GM23338 (cell line): ENCODE measurements at regions not wholly inside any gene's neighbourhood (a gene's known extent, or its start where the extent isn't known, plus 50 kb on each side); places are given as distances from the start of the nearest gene placed in this dataset.

Experiments used
- ATAC-seq: fragments of 200-7000 bp; cut with Tn5 transposase; 3 replicates; pipeline ENCODE4 v1.9.1; 2020
- DNase-seq: peaks from one replicate; pipeline ENCODE4 v3.0.0-alpha.2; 2015; ENCODE audit warnings: low spot score
- H2AFZ ChIP-seq: fragments of 200-600 bp; sonication (generic); 2 replicates; pipeline ENCODE4 v1.8.0; 2016; ENCODE audit warnings: antibody characterized with exemption, mild to moderate bottlenecking, moderate library complexity
- H3F3A ChIP-seq: fragments of 200-600 bp; sonication (generic); replicated peaks from 2 replicates; pipeline ENCODE4 v1.8.0; 2017; ENCODE audit warnings: antibody characterized with exemption, mixed run types, low read depth
- H3K27ac ChIP-seq: fragments of 200-600 bp; sonication (generic); 2 replicates; pipeline ENCODE4 v1.6.1; 2016; ENCODE audit warnings: low read depth
- H3K27me3 ChIP-seq: fragments of 200-600 bp; sonication (generic); 2 replicates; pipeline ENCODE4 v1.8.0; 2016; ENCODE audit warnings: mild to moderate bottlenecking, mixed run types, moderate library complexity; ENCODE audit not compliant: insufficient read depth
- H3K36me3 ChIP-seq: fragments of 200-600 bp; sonication (generic); 2 replicates; pipeline ENCODE4 v1.8.0; 2016; ENCODE audit warnings: mild to moderate bottlenecking; ENCODE audit not compliant: insufficient read depth
- H3K4me1 ChIP-seq: fragments of 200-600 bp; sonication (generic); 2 replicates; pipeline ENCODE4 v1.8.0; 2016; ENCODE audit warnings: mild to moderate bottlenecking, moderate library complexity; ENCODE audit not compliant: insufficient read depth
- H3K4me2 ChIP-seq: fragments of 200-600 bp; sonication (generic); 2 replicates; pipeline ENCODE4 v1.7.1; 2017; ENCODE audit warnings: mixed run types
- H3K4me3 ChIP-seq: fragments of 200-600 bp; sonication (generic); 2 replicates; pipeline ENCODE4 v1.6.1; 2016; ENCODE audit warnings: mixed run types
- H3K79me2 ChIP-seq: fragments of 200-600 bp; sonication (generic); replicated peaks from 2 replicates; pipeline ENCODE4 v1.8.0; 2017; ENCODE audit warnings: mild to moderate bottlenecking; ENCODE audit not compliant: insufficient read depth
- H3K9me2 ChIP-seq: fragments of 200-600 bp; sonication (generic); 2 replicates; pipeline ENCODE4 v1.8.0; 2017; ENCODE audit not compliant: insufficient read depth
- H4K20me1 ChIP-seq: fragments of 200-600 bp; sonication (generic); replicated peaks from 2 replicates; pipeline ENCODE4 v1.8.0; 2017; ENCODE audit warnings: mild to moderate bottlenecking; ENCODE audit not compliant: insufficient read depth
- H3K27ac Mint-ChIP-seq: 2 replicates; pipeline ENCODE4 v1.8.0; 2020; ENCODE audit warnings: inconsistent platforms, mild to moderate bottlenecking, moderate library complexity, mixed read lengths
- H3K27me3 Mint-ChIP-seq: 3 replicates; pipeline ENCODE4 v1.8.0; 2022; ENCODE audit warnings: low read depth, mild to moderate bottlenecking, moderate library complexity, mixed read lengths, inconsistent platforms; ENCODE audit not compliant: insufficient read depth, poor library complexity
- H3K36me3 Mint-ChIP-seq: 3 replicates; pipeline ENCODE4 v1.8.0; 2021; ENCODE audit warnings: low read depth, mild to moderate bottlenecking, inconsistent platforms, moderate library complexity, mixed read lengths
- H3K4me1 Mint-ChIP-seq: 3 replicates; pipeline ENCODE4 v1.8.0; 2020; ENCODE audit warnings: mild to moderate bottlenecking, inconsistent platforms, mixed read lengths
- H3K4me3 Mint-ChIP-seq: 3 replicates; pipeline ENCODE4 v1.8.0; 2021; ENCODE audit warnings: moderate library complexity, mild to moderate bottlenecking, inconsistent platforms, mixed read lengths
- H3K9me3 Mint-ChIP-seq: 3 replicates; pipeline ENCODE4 v1.8.0; 2020; ENCODE audit warnings: moderate library complexity, mild to moderate bottlenecking, inconsistent platforms, mixed read lengths
- CREB1 ChIP-seq: fragments of 250-450 bp; sonication (Bioruptor Pico); IDR thresholded peaks from 2 replicates; pipeline ENCODE4 v1.5.0; 2020; ENCODE audit warnings: low read depth, mild to moderate bottlenecking, moderate library complexity
- EZH2 ChIP-seq: fragments of 200-600 bp; sonication (generic); IDR thresholded peaks from one replicate; pipeline ENCODE4 v1.8.0; 2017; ENCODE audit warnings: antibody characterized with exemption, mild to moderate bottlenecking, low read depth; ENCODE audit not compliant: unreplicated experiment
- EZH2phosphoT487 ChIP-seq: fragments of 200-600 bp; sonication (generic); IDR thresholded peaks from one replicate; pipeline ENCODE4 v1.8.1; 2018; ENCODE audit warnings: antibody characterized with exemption; ENCODE audit not compliant: unreplicated experiment
- JUNB ChIP-seq: IDR thresholded peaks from one replicate; pipeline ENCODE4 v1.6.1; 2016; ENCODE audit warnings: antibody characterized with exemption; ENCODE audit not compliant: unreplicated experiment
- NANOG ChIP-seq: IDR thresholded peaks from 2 replicates; pipeline ENCODE4 v1.6.1; 2016; ENCODE audit warnings: antibody characterized with exemption, borderline replicate concordance
- POLR2AphosphoS5 ChIP-seq: IDR thresholded peaks from 2 replicates; pipeline ENCODE4 v1.6.1; 2016; ENCODE audit warnings: antibody characterized with exemption, low read depth
- STAT1 ChIP-seq: IDR thresholded peaks from one replicate; pipeline ENCODE4 v1.6.1; 2016; ENCODE audit warnings: antibody characterized with exemption; ENCODE audit not compliant: unreplicated experiment
- ZNF114 ChIP-seq: fragments of 250-450 bp; sonication (Bioruptor Pico); IDR thresholded peaks from 2 replicates; pipeline ENCODE4 v1.5.0; 2020; ENCODE audit warnings: mild to moderate bottlenecking, moderate library complexity
- ZNF331 ChIP-seq: fragments of 250-450 bp; sonication (Bioruptor Pico); IDR thresholded peaks from 2 replicates; pipeline ENCODE4 v1.5.0; 2020; ENCODE audit warnings: low read depth, mild to moderate bottlenecking, moderate library complexity
- TF ChIP-seq, protein P1 (sequence below): IDR thresholded peaks from one replicate; pipeline ENCODE4 v1.6.1; 2018; ENCODE audit warnings: antibody characterized with exemption; ENCODE audit not compliant: unreplicated experiment
- TF ChIP-seq, protein P2 (sequence below), 2 experiments: fragments of 200-600 bp in 1 of 2; sonication (generic) in 1 of 2; conservative IDR thresholded peaks; 2 replicates each; pipeline versions ENCODE4 v1.5.1 to v1.6.1; 2016 to 2017; ENCODE audit warnings: antibody characterized with exemption in 2 of 2, low read depth in 2 of 2, mild to moderate bottlenecking in 2 of 2, moderate library complexity in 1 of 2

DNA sequence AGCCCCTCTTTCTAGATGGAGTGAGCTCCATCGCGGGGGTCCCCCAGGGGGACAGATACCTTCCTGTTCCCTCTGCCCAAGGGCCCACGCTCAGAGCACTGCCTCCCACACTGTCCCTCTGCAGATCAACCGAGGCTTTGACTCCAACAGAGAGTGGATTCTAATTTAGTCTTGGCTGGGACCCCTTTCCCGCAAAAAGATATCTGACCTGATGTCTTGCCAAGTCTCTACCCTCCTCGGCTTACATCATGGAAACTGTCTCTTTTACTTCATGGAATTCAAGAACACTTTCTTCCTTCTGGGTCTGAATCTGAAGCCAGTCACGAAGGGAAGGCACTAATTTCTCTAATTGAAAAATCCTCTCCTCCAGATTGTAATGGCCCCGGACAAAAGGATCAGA lies 278.0 kb downstream of the BMP7 start (continued):
- TF ChIP-seq, protein P1, sequence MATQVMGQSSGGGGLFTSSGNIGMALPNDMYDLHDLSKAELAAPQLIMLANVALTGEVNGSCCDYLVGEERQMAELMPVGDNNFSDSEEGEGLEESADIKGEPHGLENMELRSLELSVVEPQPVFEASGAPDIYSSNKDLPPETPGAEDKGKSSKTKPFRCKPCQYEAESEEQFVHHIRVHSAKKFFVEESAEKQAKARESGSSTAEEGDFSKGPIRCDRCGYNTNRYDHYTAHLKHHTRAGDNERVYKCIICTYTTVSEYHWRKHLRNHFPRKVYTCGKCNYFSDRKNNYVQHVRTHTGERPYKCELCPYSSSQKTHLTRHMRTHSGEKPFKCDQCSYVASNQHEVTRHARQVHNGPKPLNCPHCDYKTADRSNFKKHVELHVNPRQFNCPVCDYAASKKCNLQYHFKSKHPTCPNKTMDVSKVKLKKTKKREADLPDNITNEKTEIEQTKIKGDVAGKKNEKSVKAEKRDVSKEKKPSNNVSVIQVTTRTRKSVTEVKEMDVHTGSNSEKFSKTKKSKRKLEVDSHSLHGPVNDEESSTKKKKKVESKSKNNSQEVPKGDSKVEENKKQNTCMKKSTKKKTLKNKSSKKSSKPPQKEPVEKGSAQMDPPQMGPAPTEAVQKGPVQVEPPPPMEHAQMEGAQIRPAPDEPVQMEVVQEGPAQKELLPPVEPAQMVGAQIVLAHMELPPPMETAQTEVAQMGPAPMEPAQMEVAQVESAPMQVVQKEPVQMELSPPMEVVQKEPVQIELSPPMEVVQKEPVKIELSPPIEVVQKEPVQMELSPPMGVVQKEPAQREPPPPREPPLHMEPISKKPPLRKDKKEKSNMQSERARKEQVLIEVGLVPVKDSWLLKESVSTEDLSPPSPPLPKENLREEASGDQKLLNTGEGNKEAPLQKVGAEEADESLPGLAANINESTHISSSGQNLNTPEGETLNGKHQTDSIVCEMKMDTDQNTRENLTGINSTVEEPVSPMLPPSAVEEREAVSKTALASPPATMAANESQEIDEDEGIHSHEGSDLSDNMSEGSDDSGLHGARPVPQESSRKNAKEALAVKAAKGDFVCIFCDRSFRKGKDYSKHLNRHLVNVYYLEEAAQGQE: no peak
- TF ChIP-seq, protein P2, sequence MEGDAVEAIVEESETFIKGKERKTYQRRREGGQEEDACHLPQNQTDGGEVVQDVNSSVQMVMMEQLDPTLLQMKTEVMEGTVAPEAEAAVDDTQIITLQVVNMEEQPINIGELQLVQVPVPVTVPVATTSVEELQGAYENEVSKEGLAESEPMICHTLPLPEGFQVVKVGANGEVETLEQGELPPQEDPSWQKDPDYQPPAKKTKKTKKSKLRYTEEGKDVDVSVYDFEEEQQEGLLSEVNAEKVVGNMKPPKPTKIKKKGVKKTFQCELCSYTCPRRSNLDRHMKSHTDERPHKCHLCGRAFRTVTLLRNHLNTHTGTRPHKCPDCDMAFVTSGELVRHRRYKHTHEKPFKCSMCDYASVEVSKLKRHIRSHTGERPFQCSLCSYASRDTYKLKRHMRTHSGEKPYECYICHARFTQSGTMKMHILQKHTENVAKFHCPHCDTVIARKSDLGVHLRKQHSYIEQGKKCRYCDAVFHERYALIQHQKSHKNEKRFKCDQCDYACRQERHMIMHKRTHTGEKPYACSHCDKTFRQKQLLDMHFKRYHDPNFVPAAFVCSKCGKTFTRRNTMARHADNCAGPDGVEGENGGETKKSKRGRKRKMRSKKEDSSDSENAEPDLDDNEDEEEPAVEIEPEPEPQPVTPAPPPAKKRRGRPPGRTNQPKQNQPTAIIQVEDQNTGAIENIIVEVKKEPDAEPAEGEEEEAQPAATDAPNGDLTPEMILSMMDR (conservative IDR thresholded peaks at IDR 0.05; ENCODE audit: low read depth in 2 of 2): no peak
- TF ChIP-seq POLR2AphosphoS5: no peak
- no peak for TF ChIP-seq EZH2

DNA sequence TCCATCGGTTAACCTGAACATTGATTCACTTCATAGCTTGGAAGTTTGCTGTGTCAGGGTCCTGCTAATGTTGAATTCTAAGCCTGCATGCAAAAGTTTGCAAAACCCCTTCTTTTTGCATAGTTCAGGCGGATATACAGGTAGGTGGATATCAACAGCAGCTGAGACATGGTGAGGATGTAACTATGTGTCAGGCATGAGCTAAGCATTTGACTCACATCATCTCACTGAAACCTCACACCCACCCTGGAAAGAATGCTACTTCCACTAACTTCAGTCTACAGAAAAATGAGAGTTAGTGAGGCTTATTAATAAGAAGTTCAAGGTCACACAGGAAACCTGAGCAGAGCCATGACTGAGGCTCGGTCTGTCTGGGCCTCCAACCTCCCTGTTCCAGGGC lies 276.9 kb downstream of the BMP7 start:
- ATAC-seq: no peak
- H3K27me3 ChIP-seq: no peaks in the 10 kb centered on the region
- no peak overlapping the region for H2AFZ ChIP-seq
- Mint-ChIP-seq H3K36me3 (no peaks in the 10 kb centered on the region), H3K4me3 (no peak overlapping the region), H3K27me3 (peaks cover 4% of the 10 kb centered on the region), H3K27ac (no peak overlapping the region), H3K9me3 (peaks cover 9% of the 10 kb centered on the region), H3K4me1 (peaks cover 4% of the 10 kb centered on the region; the same call in 2 of the 3 replicates)
- H3K79me2 ChIP-seq: no peaks in the 10 kb centered on the region
- no peaks in the 10 kb centered on the region for H3K36me3 ChIP-seq
- no peaks in the 10 kb centered on the region for H3F3A ChIP-seq
- H3K9me2 ChIP-seq: no peaks in the 10 kb centered on the region; the same call in 1 of the 2 replicates
- no peak overlapping the region for H3K4me2 ChIP-seq
- no peak overlapping the region for H3K4me3 ChIP-seq
- DNase-seq: no peak
- no peaks in the 10 kb centered on the region for H4K20me1 ChIP-seq
- no peak overlapping the region for H3K27ac ChIP-seq
- no peaks in the 10 kb centered on the region for H3K4me1 ChIP-seq
- TF ChIP-seq EZH2phosphoT487: no peak
- no peak for TF ChIP-seq JUNB
- TF ChIP-seq ZNF114 (CRISPR knock-in tag): no peak
- no peak for TF ChIP-seq ZNF331 (CRISPR knock-in tag)
- TF ChIP-seq NANOG: no peak
- TF ChIP-seq, protein P1: no peak
- TF ChIP-seq CREB1 (CRISPR knock-in tag): no peak
- TF ChIP-seq, protein P2 (conservative IDR thresholded peaks at IDR 0.05; ENCODE audit: low read depth in 2 of 2): no peak
- TF ChIP-seq STAT1: no peak
- no peak for TF ChIP-seq EZH2
- TF ChIP-seq POLR2AphosphoS5: no peak
